Trophoblast cell (in vitro differentiated cells and primary cell): ENCODE measurements at regions not wholly inside any gene's neighbourhood (a gene's known extent, or its start where the extent isn't known, plus 50 kb on each side); places are given as distances from the start of the nearest gene placed in this dataset.

Source experiments
- DNase-seq, 2 donors: peaks; one replicate each; pipeline ENCODE4 v3.0.0-alpha.2; 2016
- H2AFZ ChIP-seq: 2 replicates; pipeline ENCODE4 v1.6.1; 2013; ENCODE audit warnings: low read length, moderate library complexity, mild to moderate bottlenecking; ENCODE audit not compliant: insufficient read depth, poor library complexity
- H2AK5ac ChIP-seq: 2 replicates; pipeline ENCODE4 v1.6.1; 2013; ENCODE audit warnings: mild to moderate bottlenecking, low read length
- H2BK120ac ChIP-seq: 2 replicates; pipeline ENCODE4 v1.6.1; 2013; ENCODE audit warnings: low read length, mild to moderate bottlenecking, moderate library complexity; ENCODE audit not compliant: insufficient read depth, poor library complexity
- H2BK12ac ChIP-seq: 2 replicates; pipeline ENCODE4 v1.6.1; 2013; ENCODE audit warnings: mild to moderate bottlenecking, low read length, moderate library complexity
- H2BK5ac ChIP-seq: 2 replicates; pipeline ENCODE4 v1.6.1; 2013; ENCODE audit warnings: low read length, low read depth, moderate library complexity, mild to moderate bottlenecking; ENCODE audit not compliant: poor library complexity
- H3K14ac ChIP-seq: 2 replicates; pipeline ENCODE4 v1.6.1; 2013; ENCODE audit warnings: mild to moderate bottlenecking, low read length
- H3K18ac ChIP-seq: 2 replicates; pipeline ENCODE4 v1.6.1; 2013; ENCODE audit warnings: mild to moderate bottlenecking, low read length
- H3K23ac ChIP-seq: 2 replicates; pipeline ENCODE4 v1.6.1; 2013; ENCODE audit warnings: low read length
- H3K27ac ChIP-seq: 2 replicates; pipeline ENCODE4 v1.5.1; 2013; ENCODE audit warnings: low read depth, mild to moderate bottlenecking, inconsistent platforms, low read length, moderate library complexity
- H3K27me3 ChIP-seq: 2 replicates; pipeline ENCODE4 v1.6.1; 2013; ENCODE audit warnings: inconsistent platforms, mild to moderate bottlenecking, low read length, moderate library complexity; ENCODE audit not compliant: insufficient read depth
- H3K36me3 ChIP-seq, 2 experiments: 1 replicate in 1 of 2; 2 replicates in 1 of 2; pipeline ENCODE4 v1.6.1; 2013; ENCODE audit warnings: low read length in 2 of 2, mild to moderate bottlenecking in 2 of 2, moderate library complexity in 1 of 2; ENCODE audit not compliant: insufficient read depth in 2 of 2, control insufficient read depth in 1 of 2
- H3K4ac ChIP-seq: 2 replicates; pipeline ENCODE4 v1.6.1; 2013; ENCODE audit warnings: low read depth, mild to moderate bottlenecking, low read length, moderate library complexity
- H3K4me1 ChIP-seq, 2 experiments: 1 replicate in 1 of 2; 2 replicates in 1 of 2; pipeline ENCODE4 v1.6.1; 2013; ENCODE audit warnings: low read length in 2 of 2, mild to moderate bottlenecking in 2 of 2, moderate library complexity in 1 of 2; ENCODE audit not compliant: insufficient read depth in 2 of 2, control insufficient read depth in 1 of 2
- H3K4me2 ChIP-seq: 2 replicates; pipeline ENCODE4 v1.6.1; 2013; ENCODE audit warnings: inconsistent platforms, mild to moderate bottlenecking, low read length, moderate library complexity
- H3K4me3 ChIP-seq: 2 replicates; pipeline ENCODE4 v1.5.1; 2013; ENCODE audit warnings: mild to moderate bottlenecking, low read depth, low read length, inconsistent platforms
- H3K79me1 ChIP-seq: one replicate; pipeline ENCODE4 v1.6.1; 2013; ENCODE audit warnings: low read length
- H3K79me2 ChIP-seq: 2 replicates; pipeline ENCODE4 v1.6.1; 2013; ENCODE audit warnings: low read length, mild to moderate bottlenecking; ENCODE audit not compliant: control insufficient read depth, insufficient read depth, poor library complexity
- H3K9ac ChIP-seq: 2 replicates; pipeline ENCODE4 v1.6.1; 2013; ENCODE audit warnings: mild to moderate bottlenecking, low read length
- H3K9me3 ChIP-seq: 2 replicates; pipeline ENCODE4 v1.6.1; 2013; ENCODE audit warnings: low read depth, mild to moderate bottlenecking, control low read depth, inconsistent platforms, low read length; ENCODE audit not compliant: insufficient read depth
- H4K12ac ChIP-seq: 2 replicates; pipeline ENCODE4 v1.6.1; 2013; ENCODE audit warnings: low read depth, mild to moderate bottlenecking, low read length, moderate library complexity
- H4K8ac ChIP-seq: 2 replicates; pipeline ENCODE4 v1.6.1; 2013; ENCODE audit warnings: low read depth, mild to moderate bottlenecking, low read length, moderate library complexity
- H4K91ac ChIP-seq: one replicate; pipeline ENCODE4 v1.6.1; 2013; ENCODE audit warnings: low read depth, mild to moderate bottlenecking, low read length, moderate library complexity
- WGBS: extraction: QIAGEN DNeasy Blood & Tissue Kit; methylation state at CpG from one replicate; pipeline ENCODE4 v1.1.7; 2013; ENCODE audit warnings: missing lambda C conversion rate; ENCODE audit not compliant: insufficient read length, insufficient coverage; ENCODE audit errors: extremely low coverage; 5-methylcytosine and 5-hydroxymethylcytosine counted together

DNA sequence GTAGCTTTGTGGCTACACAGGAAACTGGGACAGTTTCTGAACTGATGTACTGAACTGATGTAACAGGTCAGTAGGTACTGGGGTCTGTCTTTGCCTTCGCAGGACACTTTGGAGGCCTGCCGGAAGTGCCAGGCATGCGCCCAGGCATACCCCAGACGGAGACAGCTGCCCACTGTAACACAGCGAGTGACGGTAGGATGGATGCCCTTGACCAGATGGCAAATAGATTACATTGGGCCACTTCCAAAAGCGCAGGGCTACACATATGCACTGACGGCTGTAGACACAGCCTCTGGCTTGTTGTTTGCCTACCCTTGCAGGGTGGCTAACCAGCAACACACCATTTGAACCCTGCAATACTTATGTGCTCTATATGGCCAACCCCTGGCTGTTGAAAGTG is 94.1 kb upstream of the TMPO start:
- Histone ChIP-seq H3K9me3 (no peaks in the 10 kb centered on the region), H3K4me3 (no peak overlapping the region), H3K79me1 (no peaks in the 10 kb centered on the region), H3K23ac (no peak overlapping the region), H2AFZ (no peak overlapping the region), H3K4me2 (no peak overlapping the region), H2BK120ac (no peak overlapping the region), H3K9ac (no peak overlapping the region), H3K79me2 (no peaks in the 10 kb centered on the region), H2BK5ac (no peak overlapping the region), H4K8ac (no peak overlapping the region), H3K4ac (no peak overlapping the region), H3K14ac (no peak overlapping the region), H3K4me1 (peaks cover 5 to 8% of the 10 kb centered on the region in 2 experiments), H3K27ac (no peak overlapping the region), H4K91ac (no peak overlapping the region), H2AK5ac (no peak overlapping the region), H3K18ac (no peak overlapping the region), H2BK12ac (no peak overlapping the region), H3K27me3 (no peaks in the 10 kb centered on the region), H4K12ac (no peak overlapping the region), H3K36me3 (no peaks in the 10 kb centered on the region)
- no peak for DNase-seq
- no CpG with 5 or more reads among the region's 8 CpGs for WGBS

DNA sequence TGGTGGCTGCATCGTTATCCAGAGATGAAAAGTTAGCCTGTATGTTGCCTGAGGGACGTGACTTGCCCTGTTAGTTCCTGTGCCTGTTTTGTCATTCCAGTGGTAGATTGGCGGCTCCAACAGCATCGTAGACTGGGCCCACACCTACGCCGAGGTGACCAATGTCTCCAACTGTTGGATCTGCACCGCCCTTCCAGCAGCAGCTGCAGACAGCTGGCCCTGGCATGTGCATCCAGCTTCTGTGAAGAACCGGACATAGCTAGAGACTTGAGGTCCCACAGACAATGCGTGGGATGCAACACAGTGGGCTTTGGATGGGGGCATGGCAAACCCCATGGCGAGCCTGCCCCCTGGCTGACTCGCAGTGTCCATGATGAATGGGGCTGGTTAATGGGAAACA is 93.0 kb upstream of the TMPO start:
- no peak overlapping the region for H2BK5ac ChIP-seq
- H3K79me2 ChIP-seq: no peaks in the 10 kb centered on the region
- no peak overlapping the region for H3K14ac ChIP-seq
- H3K27me3 ChIP-seq: no peaks in the 10 kb centered on the region
- no CpG with 5 or more reads among the region's 11 CpGs for WGBS
- H3K23ac ChIP-seq: no peak overlapping the region
- no peak overlapping the region for H4K12ac ChIP-seq
- no peak overlapping the region for H3K9ac ChIP-seq
- no peak overlapping the region for H3K27ac ChIP-seq
- no peak overlapping the region for H4K8ac ChIP-seq
- H3K4me2 ChIP-seq: no peak overlapping the region
- no peaks in the 10 kb centered on the region for H3K9me3 ChIP-seq
- H3K4ac ChIP-seq: no peak overlapping the region
- H3K18ac ChIP-seq: no peak overlapping the region
- no peak overlapping the region for H2AK5ac ChIP-seq
- H3K36me3 ChIP-seq: no peaks in the 10 kb centered on the region
- DNase-seq: no peak
- H3K4me3 ChIP-seq: no peak overlapping the region
- no peak overlapping the region for H2BK120ac ChIP-seq
- H2AFZ ChIP-seq: no peak overlapping the region
- H3K79me1 ChIP-seq: no peaks in the 10 kb centered on the region
- H2BK12ac ChIP-seq: no peak overlapping the region
- peaks cover 5 to 8% of the 10 kb centered on the region in 2 experiments for H3K4me1 ChIP-seq
- no peak overlapping the region for H4K91ac ChIP-seq

DNA sequence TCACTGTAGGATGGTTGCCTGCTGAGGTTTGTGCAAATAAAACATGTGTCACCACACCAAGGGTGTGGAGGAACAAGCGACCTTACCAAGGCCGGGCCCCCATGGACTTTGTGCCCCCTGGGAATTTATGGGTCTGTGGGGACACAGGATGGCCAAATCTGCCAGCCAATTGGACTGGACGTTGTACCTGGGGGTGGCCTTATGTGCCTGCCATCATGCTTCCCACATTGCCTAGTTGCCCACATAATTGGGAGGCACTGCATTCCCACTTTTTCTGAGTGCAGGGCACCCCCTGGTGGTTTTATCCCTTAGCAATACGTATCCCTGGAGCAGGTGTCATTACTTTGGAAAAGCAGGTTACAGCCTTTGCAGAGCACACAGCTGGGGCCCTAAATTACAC is 92.6 kb upstream of the TMPO start:
- no peaks in the 10 kb centered on the region for H3K79me2 ChIP-seq
- H2BK5ac ChIP-seq: no peak overlapping the region
- H3K27ac ChIP-seq: no peak overlapping the region
- no peak overlapping the region for H4K91ac ChIP-seq
- no peak overlapping the region for H4K8ac ChIP-seq
- H2AFZ ChIP-seq: no peak overlapping the region
- no peak overlapping the region for H2BK12ac ChIP-seq
- H2BK120ac ChIP-seq: no peak overlapping the region
- no peaks in the 10 kb centered on the region for H3K9me3 ChIP-seq
- H3K4me2 ChIP-seq: no peak overlapping the region
- no peaks in the 10 kb centered on the region for H3K79me1 ChIP-seq
- no CpG with 5 or more reads among the region's 4 CpGs for WGBS
- H3K4me1 ChIP-seq: peaks cover 5 to 8% of the 10 kb centered on the region in 2 experiments
- H3K23ac ChIP-seq: no peak overlapping the region
- H2AK5ac ChIP-seq: no peak overlapping the region
- no peak overlapping the region for H4K12ac ChIP-seq
- no peak overlapping the region for H3K4me3 ChIP-seq
- H3K4ac ChIP-seq: no peak overlapping the region
- no peaks in the 10 kb centered on the region for H3K36me3 ChIP-seq
- H3K14ac ChIP-seq: no peak overlapping the region
- H3K27me3 ChIP-seq: no peaks in the 10 kb centered on the region
- no peak overlapping the region for H3K9ac ChIP-seq
- no peak overlapping the region for H3K18ac ChIP-seq
- DNase-seq: no peak

DNA sequence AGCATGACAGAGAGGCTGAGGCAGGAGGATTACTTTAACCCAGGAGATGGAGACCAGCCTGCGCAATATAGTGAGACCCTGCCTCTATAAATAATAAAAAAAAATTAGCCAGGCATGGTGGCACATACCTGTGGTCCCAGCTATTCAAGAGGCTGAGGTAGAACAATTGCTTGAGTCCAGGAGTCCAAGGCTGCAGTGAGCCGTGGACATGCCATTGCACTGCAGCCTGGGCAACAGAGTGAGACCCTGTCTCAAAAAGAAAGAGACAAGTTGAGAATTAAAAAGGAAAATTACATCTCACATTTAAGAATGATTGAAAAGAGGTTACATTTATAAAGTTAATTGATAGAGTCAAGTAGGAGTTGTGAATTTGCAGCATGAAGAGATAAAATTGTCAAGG is 91.4 kb upstream of the TMPO start:
- Histone ChIP-seq H2AK5ac (no peak overlapping the region), H3K4me2 (no peak overlapping the region), H4K8ac (no peak overlapping the region), H3K27ac (no peak overlapping the region), H3K9ac (no peak overlapping the region), H3K4ac (no peak overlapping the region), H3K9me3 (no peaks in the 10 kb centered on the region), H2BK5ac (no peak overlapping the region), H3K4me1 (peaks cover 0 to 5% of the 10 kb centered on the region in 2 experiments), H3K27me3 (no peaks in the 10 kb centered on the region), H2BK120ac (no peak overlapping the region), H3K18ac (no peak overlapping the region), H3K36me3 (no peaks in the 10 kb centered on the region), H2AFZ (no peak overlapping the region), H4K12ac (no peak overlapping the region), H3K14ac (no peak overlapping the region), H2BK12ac (no peak overlapping the region), H4K91ac (no peak overlapping the region), H3K79me2 (no peaks in the 10 kb centered on the region), H3K4me3 (no peak overlapping the region), H3K79me1 (no peaks in the 10 kb centered on the region), H3K23ac (no peak overlapping the region)
- DNase-seq: no peak
- no CpG with 5 or more reads among the region's 2 CpGs for WGBS
